IMR-90 (cell line): ENCODE measurements at regions not wholly inside any gene's neighbourhood (a gene's known extent, or its start where the extent isn't known, plus 50 kb on each side); places are given as distances from the start of the nearest gene placed in this dataset.

ENCODE experiments used
- ATAC-seq: fragments of 200-7000 bp; cut with Tn5 transposase; 2 replicates; pipeline ENCODE4 v1.9.1; 2020; ENCODE audit warnings: low read depth, mild to moderate bottlenecking, moderate library complexity
- BruUV-seq: library from RNA; stranded (reverse); fragments of 400-500 nt; replicated peaks from 2 replicates; lab custom pipeline; 2021; lab: Mats Ljungman, UMichigan
- CTCF ChIA-PET: fragments of 300-600 bp; formaldehyde crosslinking; extraction: SDS; loops from one replicate; lab custom pipeline; 2021; ENCODE audit warnings: antibody characterized with exemption; lab: Yijun Ruan, JAX
- POLR2A ChIA-PET: fragments of 300-600 bp; sonication (Branson Sonifier 250); formaldehyde crosslinking; loops from one replicate; lab custom pipeline; 2022; ENCODE audit warnings: antibody characterized with exemption; ENCODE audit not compliant: unreplicated experiment; lab: Charles Lee
- DNase-seq: peaks from one replicate; pipeline ENCODE4 v3.0.0; 2013
- H2AFZ ChIP-seq: replicated peaks from 2 replicates; pipeline ENCODE3; 2013; ENCODE audit warnings: low read length, mild to moderate bottlenecking; ENCODE audit not compliant: poor library complexity
- H2AK5ac ChIP-seq: 2 replicates; pipeline ENCODE4 v1.6.1; 2013; ENCODE audit warnings: low read depth, low read length, inconsistent platforms
- H2AK9ac ChIP-seq: replicated peaks from 2 replicates; pipeline ENCODE3; 2013; ENCODE audit warnings: mild to moderate bottlenecking, low read depth, low read length, moderate library complexity; ENCODE audit not compliant: poor library complexity
- H2BK120ac ChIP-seq: 2 replicates; pipeline ENCODE4 v1.6.1; 2013; ENCODE audit warnings: low read depth, low read length, inconsistent platforms
- H2BK15ac ChIP-seq: 3 replicates; pipeline ENCODE4 v1.6.1; 2013; ENCODE audit warnings: low read depth, low read length, inconsistent platforms
- H2BK20ac ChIP-seq: 2 replicates; pipeline ENCODE4 v1.6.1; 2013; ENCODE audit warnings: low read depth, mild to moderate bottlenecking, inconsistent platforms, low read length, moderate library complexity
- H2BK5ac ChIP-seq: 2 replicates; pipeline ENCODE4 v1.6.1; 2013; ENCODE audit warnings: mild to moderate bottlenecking, low read depth, low read length, inconsistent platforms; ENCODE audit not compliant: poor library complexity, severe bottlenecking
- H3K14ac ChIP-seq: replicated peaks from 2 replicates; pipeline ENCODE4 v1.6.1; 2013; ENCODE audit warnings: low read depth, low read length, inconsistent platforms
- H3K18ac ChIP-seq: 2 replicates; pipeline ENCODE4 v1.6.1; 2013; ENCODE audit warnings: low read depth, low read length, control low read depth
- H3K23ac ChIP-seq: 2 replicates; pipeline ENCODE4 v1.6.1; 2013; ENCODE audit warnings: low read depth, low read length, inconsistent platforms
- H3K27ac ChIP-seq: 2 replicates; pipeline ENCODE4 v1.5.1; 2013; ENCODE audit warnings: mild to moderate bottlenecking, control low read depth, low read length; ENCODE audit not compliant: insufficient read depth
- H3K27me3 ChIP-seq: 2 replicates; pipeline ENCODE4 v1.6.1; 2013; ENCODE audit warnings: low read length; ENCODE audit not compliant: control insufficient read depth, insufficient read depth
- H3K36me3 ChIP-seq: 2 replicates; pipeline ENCODE4 v1.6.1; 2013; ENCODE audit warnings: low read length, mixed read lengths; ENCODE audit not compliant: control insufficient read depth, insufficient read depth
- H3K4ac ChIP-seq: 2 replicates; pipeline ENCODE4 v1.6.1; 2013; ENCODE audit warnings: low read depth, low read length, inconsistent platforms
- H3K4me1 ChIP-seq: 2 replicates; pipeline ENCODE4 v1.6.1; 2013; ENCODE audit warnings: low read length, mixed read lengths; ENCODE audit not compliant: control insufficient read depth, insufficient read depth
- H3K4me2 ChIP-seq: 2 replicates; pipeline ENCODE4 v1.6.1; 2013; ENCODE audit warnings: low read depth, mild to moderate bottlenecking, control low read depth, low read length, moderate library complexity
- H3K4me3 ChIP-seq: 2 replicates; pipeline ENCODE4 v1.5.1; 2013; ENCODE audit warnings: low read depth, mild to moderate bottlenecking, control low read depth, low read length, moderate library complexity; ENCODE audit not compliant: insufficient read depth
- H3K56ac ChIP-seq: 2 replicates; pipeline ENCODE4 v1.6.1; 2013; ENCODE audit warnings: low read length, inconsistent platforms; ENCODE audit not compliant: insufficient read depth; ENCODE audit errors: extremely low read depth
- H3K79me1 ChIP-seq, 2 experiments: 2 replicates each; pipeline ENCODE4 v1.6.1; 2013; ENCODE audit warnings: low read length in 2 of 2, inconsistent platforms in 1 of 2, low read depth in 1 of 2
- H3K9ac ChIP-seq: 2 replicates; pipeline ENCODE4 v1.6.1; 2013; ENCODE audit warnings: low read depth, low read length, control low read depth
- H3K9me1 ChIP-seq: 2 replicates; pipeline ENCODE4 v1.6.1; 2013; ENCODE audit warnings: low read length, inconsistent platforms; ENCODE audit not compliant: insufficient read depth
- H3K9me3 ChIP-seq: 2 replicates; pipeline ENCODE4 v1.6.1; 2013; ENCODE audit warnings: low read length; ENCODE audit not compliant: control insufficient read depth, insufficient read depth
- H4K20me1 ChIP-seq: 2 replicates; pipeline ENCODE4 v1.6.1; 2013; ENCODE audit warnings: low read length, inconsistent platforms; ENCODE audit not compliant: insufficient read depth
- H4K5ac ChIP-seq: 2 replicates; pipeline ENCODE4 v1.6.1; 2013; ENCODE audit warnings: mild to moderate bottlenecking, low read depth, low read length, control low read depth
- H4K8ac ChIP-seq, 2 experiments: 2 replicates each; pipeline ENCODE4 v1.6.1; 2013; ENCODE audit warnings: low read depth in 2 of 2, low read length in 2 of 2, control low read depth in 1 of 2, inconsistent platforms in 1 of 2
- H4K91ac ChIP-seq: 2 replicates; pipeline ENCODE4 v1.6.1; 2013; ENCODE audit warnings: low read depth, low read length, inconsistent platforms; ENCODE audit not compliant: insufficient read depth
- CHD1 ChIP-seq: IDR thresholded peaks from 2 replicates; pipeline ENCODE4 v1.6.1; 2012; ENCODE audit warnings: low read depth, low read length, improper control_type of control experiment
- CTCF ChIP-seq: conservative IDR thresholded peaks from 2 replicates; pipeline ENCODE4 v1.5.1; 2012; ENCODE audit warnings: mild to moderate bottlenecking, low read depth, low read length, improper control_type of control experiment
- NFE2L2 ChIP-seq: fragments of 150-350 bp; IDR thresholded peaks from 2 replicates; pipeline ENCODE4 v1.6.1; 2016; ENCODE audit warnings: low read depth, mild to moderate bottlenecking, low read length
- POLR2A ChIP-seq: IDR thresholded peaks from 2 replicates; pipeline ENCODE4 v1.6.1; 2012; ENCODE audit warnings: mild to moderate bottlenecking, low read depth, low read length
- RAD21 ChIP-seq: IDR thresholded peaks from 2 replicates; pipeline ENCODE4 v1.6.1; 2012; ENCODE audit warnings: low read length, improper control_type of control experiment
- RFX5 ChIP-seq: IDR thresholded peaks from 2 replicates; pipeline ENCODE4 v1.8.0; 2012; ENCODE audit warnings: low read depth, mild to moderate bottlenecking, low read length, moderate library complexity
- USF2 ChIP-seq: fragments of 150-350 bp; IDR thresholded peaks from 2 replicates; pipeline ENCODE4 v1.6.1; 2017; ENCODE audit warnings: mild to moderate bottlenecking, antibody characterized with exemption, low read length, low read depth
- WGBS, 2 experiments: methylation state at CpG; one replicate each; pipeline versions ENCODE4 v1.1.5 to v1.1.7; 2013; ENCODE audit warnings: missing lambda C conversion rate in 2 of 2; ENCODE audit not compliant: insufficient read length in 1 of 2; ENCODE audit errors: extremely low coverage in 2 of 2; 5-methylcytosine and 5-hydroxymethylcytosine counted together
- dilution Hi-C: fragments of 300-500 bp; cut with HindIII; formaldehyde crosslinking; loops from one replicate; pipeline ENCODE4 v1.14.3; 2018; ENCODE audit warnings: low sequenced_read_pairs; ENCODE audit not compliant: unreplicated experiment
- in situ Hi-C: fragments of 300-500 bp; cut with MboI; formaldehyde crosslinking; loops from 3 replicates; pipeline ENCODE4 v1.14.3; 2019; ENCODE audit warnings: low sequenced_read_pairs, inconsistent platforms, mixed read lengths
- intact Hi-C: fragments of 100-400 bp; cut with micrococcal nuclease; formaldehyde crosslinking; loops from 2 replicates; pipeline ENCODE4 v1.10.0; 2022

GRCh38 chr7:22025983-22026382 is 80.3 kb upstream of the CDCA7L start:
- TF ChIP-seq NFE2L2 = no peak
- TF ChIP-seq CHD1 = no peak
- TF ChIP-seq USF2 = no peak
- no peak for TF ChIP-seq RFX5
- no peak for TF ChIP-seq POLR2A
- TF ChIP-seq CTCF = no peak
- no peak for TF ChIP-seq RAD21
- Histone ChIP-seq H4K91ac (no peak overlapping the region), H3K14ac (no peak overlapping the region), H3K79me1 (no peaks in the 10 kb centered on the region), H3K23ac (no peak overlapping the region), H2BK120ac (no peak overlapping the region), H3K36me3 (no peaks in the 10 kb centered on the region), H3K9me1 (no peaks in the 10 kb centered on the region), H2BK5ac (no peak overlapping the region), H3K4ac (no peak overlapping the region), H3K9me3 (no peaks in the 10 kb centered on the region), H3K4me1 (no peaks in the 10 kb centered on the region), H2AFZ (no peak overlapping the region), H3K4me3 (no peak overlapping the region), H3K56ac (no peak overlapping the region), H4K20me1 (no peaks in the 10 kb centered on the region), H3K18ac (no peak overlapping the region), H2BK15ac (no peak overlapping the region), H3K27ac (no peak overlapping the region), H2AK9ac (no peak overlapping the region), H3K4me2 (no peak overlapping the region), H2AK5ac (no peak overlapping the region), H3K9ac (no peak overlapping the region), H3K27me3 (no peaks in the 10 kb centered on the region), H2BK20ac (no peak overlapping the region), H4K5ac (no peak overlapping the region), H4K8ac (no peak overlapping the region)
- dilution Hi-C loops = no loop called here
- in situ Hi-C loops = no loop called here
- no CpG with 5 or more reads among the region's 7 CpGs for WGBS, 2 experiments
- BruUV-seq = no TSS peak
- POLR2A ChIA-PET = no interaction called here
- intact Hi-C loops = no loop called here
- no peak for DNase-seq
- CTCF ChIA-PET = no interaction called here
- ATAC-seq = no peak
